WERI-Rb-1 (cell line): ENCODE measurements at regions not wholly inside any gene's neighbourhood (a gene's known extent, or its start where the extent isn't known, plus 50 kb on each side); places are given as distances from the start of the nearest gene placed in this dataset.
A peak's percentile ranks its signal among the peaks of the same experiment; 100 is the strongest.

Experiments
- DNase-seq: peaks from one replicate; pipeline ENCODE4 v3.0.0-alpha.2; 2020
- H3K27ac ChIP-seq: fragments of 250-450 bp; sonication (Bioruptor Pico); 2 replicates; pipeline ENCODE4 v1.5.1; 2020; ENCODE audit warnings: mild to moderate bottlenecking, moderate library complexity
- H3K27me3 ChIP-seq: fragments of 250-450 bp; sonication (Bioruptor Pico); 2 replicates; pipeline ENCODE4 v1.5.1; 2021; ENCODE audit warnings: mild to moderate bottlenecking, low read depth, moderate library complexity; ENCODE audit not compliant: insufficient read depth, severe bottlenecking
- H3K36me3 ChIP-seq: fragments of 250-450 bp; sonication (Bioruptor Pico); 2 replicates; pipeline ENCODE4 v1.5.1; 2020; ENCODE audit warnings: mild to moderate bottlenecking, moderate library complexity
- H3K4me3 ChIP-seq: 2 replicates; pipeline ENCODE4 v1.5.1; 2011; ENCODE audit warnings: low read depth, mild to moderate bottlenecking, control low read depth, low read length
- H3K9me3 ChIP-seq: fragments of 250-450 bp; sonication (Bioruptor Pico); 2 replicates; pipeline ENCODE4 v1.5.1; 2021; ENCODE audit warnings: mild to moderate bottlenecking, moderate library complexity; ENCODE audit not compliant: severe bottlenecking
- CTCF ChIP-seq: IDR thresholded peaks from 2 replicates; pipeline ENCODE4 v1.5.1; 2011; ENCODE audit warnings: low read depth, mild to moderate bottlenecking, control low read depth, inconsistent platforms, low read length

GRCh38 chr11:119481667-119482400 lies 58.9 kb upstream of the THY1 start:
- no peaks in the 10 kb centered on the region for H3K27me3 ChIP-seq
- H3K4me3 ChIP-seq, result no peak overlapping the region
- H3K9me3 ChIP-seq, result no peaks in the 10 kb centered on the region
- no peak for TF ChIP-seq CTCF
- DNase-seq, result no peak
- H3K27ac ChIP-seq, result peak overlapping the region; percentile 45
- H3K36me3 ChIP-seq, result no peaks in the 10 kb centered on the region

- H3K9me3 ChIP-seq, result no peaks in the 10 kb centered on the region
- no peaks in the 10 kb centered on the region for H3K36me3 ChIP-seq
- H3K27me3 ChIP-seq, result no peaks in the 10 kb centered on the region
- TF ChIP-seq CTCF, result peak; percentile 88
- H3K4me3 ChIP-seq, result no peak overlapping the region
- peak; percentile 81 for DNase-seq
- peak overlapping the region; percentile 45 for H3K27ac ChIP-seq
These were observed 58.2 kb upstream of the THY1 start for GRCh38 chr11:119481021-119481666.

GRCh38 chr11:119480380-119481020 lies 57.5 kb upstream of the THY1 start:
- no peak for DNase-seq
- TF ChIP-seq CTCF, result no peak
- Histone ChIP-seq H3K9me3 (no peaks in the 10 kb centered on the region), H3K36me3 (no peaks in the 10 kb centered on the region), H3K27me3 (no peaks in the 10 kb centered on the region), H3K27ac (no peak overlapping the region), H3K4me3 (no peak overlapping the region)

GRCh38 chr11:119479685-119480275 lies 56.8 kb upstream of the THY1 start:
- DNase-seq, result no peak
- Histone ChIP-seq H3K4me3 (no peak overlapping the region), H3K27me3 (no peaks in the 10 kb centered on the region), H3K27ac (no peak overlapping the region), H3K36me3 (no peaks in the 10 kb centered on the region), H3K9me3 (no peaks in the 10 kb centered on the region)
- no peak for TF ChIP-seq CTCF

- no peak for TF ChIP-seq CTCF
- no peaks in the 10 kb centered on the region for H3K36me3 ChIP-seq
- no peak for DNase-seq
These were observed 55.8 kb upstream of the THY1 start for GRCh38 chr11:119478711-119479285.

More at GRCh38 chr11:119478711-119479285, 55.8 kb upstream of the THY1 start:
- Histone ChIP-seq H3K4me3 (no peak overlapping the region), H3K27me3 (no peaks in the 10 kb centered on the region), H3K9me3 (no peaks in the 10 kb centered on the region), H3K27ac (no peak overlapping the region)
